ENCODE measurements at regions not wholly inside any gene's neighbourhood (a gene's known extent, or its start where the extent isn't known, plus 50 kb on each side); places are given as distances from the start of the nearest gene placed in this dataset.

DNA sequence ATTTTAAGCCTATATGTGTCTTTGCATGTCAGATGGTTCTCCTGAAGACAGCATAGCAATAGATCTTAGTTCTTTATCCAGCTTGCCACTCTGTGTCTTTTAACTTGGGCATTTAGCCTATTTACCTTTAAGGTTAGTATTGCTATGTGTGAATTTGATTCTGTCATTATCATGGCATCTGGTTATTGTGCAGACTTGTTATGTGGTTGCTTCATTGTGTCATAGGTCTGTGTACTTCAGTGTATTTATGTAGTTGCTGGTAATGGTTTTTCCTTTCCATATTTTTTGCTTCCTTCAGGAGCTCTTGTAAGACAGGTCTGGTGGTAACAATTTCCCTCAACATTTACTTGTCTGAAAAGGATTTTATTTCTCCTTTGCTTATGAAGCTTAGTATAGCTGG lies 1443.5 kb downstream of the FAM133A start:
- TF ChIP-seq ZFP3 (CRISPR knock-in tag; IDR thresholded peaks at IDR 0.05) (no peak), RARB (CRISPR knock-in tag; IDR thresholded peaks at IDR 0.05) (no peak), PATZ1 (CRISPR knock-in tag; IDR thresholded peaks at IDR 0.05; ENCODE audit: borderline replicate concordance) (no peak), OSR1 (CRISPR knock-in tag; IDR thresholded peaks at IDR 0.05) (no peak), TSHZ2 (CRISPR knock-in tag; IDR thresholded peaks at IDR 0.05) (no peak), BACH2 (CRISPR knock-in tag; IDR thresholded peaks at IDR 0.05; ENCODE audit: borderline replicate concordance) (no peak), TOX (CRISPR knock-in tag; IDR thresholded peaks at IDR 0.05; ENCODE audit: borderline replicate concordance) (no peak)
